Right lobe of liver (tissue), 4 donors: ENCODE measurements at regions not wholly inside any gene's neighbourhood (a gene's known extent, or its start where the extent isn't known, plus 50 kb on each side); places are given as distances from the start of the nearest gene placed in this dataset.

Source experiments
- POLR2A ChIP-seq: fragments of 450-650 bp; IDR thresholded peaks from one replicate; pipeline ENCODE4 v1.6.1; 2017; ENCODE audit warnings: antibody characterized with exemption, mild to moderate bottlenecking
- TF ChIP-seq, protein P1 (sequence below), 4 donors: fragments of 200-600 bp in 3 of 4; fragments of 450-650 bp in 1 of 4; IDR thresholded peaks; one replicate each; pipeline versions ENCODE4 v1.5.1 to v1.8.0; 2016 to 2022; ENCODE audit warnings: antibody characterized with exemption in 4 of 4, mild to moderate bottlenecking in 2 of 4
- donor health status: DM: no; HTN: no; CAD: no.
- donor health status: DM: no; HTN: no; CAD: no.
- donor health status: DM: no; HTN: yes; CAD: no.

DNA sequence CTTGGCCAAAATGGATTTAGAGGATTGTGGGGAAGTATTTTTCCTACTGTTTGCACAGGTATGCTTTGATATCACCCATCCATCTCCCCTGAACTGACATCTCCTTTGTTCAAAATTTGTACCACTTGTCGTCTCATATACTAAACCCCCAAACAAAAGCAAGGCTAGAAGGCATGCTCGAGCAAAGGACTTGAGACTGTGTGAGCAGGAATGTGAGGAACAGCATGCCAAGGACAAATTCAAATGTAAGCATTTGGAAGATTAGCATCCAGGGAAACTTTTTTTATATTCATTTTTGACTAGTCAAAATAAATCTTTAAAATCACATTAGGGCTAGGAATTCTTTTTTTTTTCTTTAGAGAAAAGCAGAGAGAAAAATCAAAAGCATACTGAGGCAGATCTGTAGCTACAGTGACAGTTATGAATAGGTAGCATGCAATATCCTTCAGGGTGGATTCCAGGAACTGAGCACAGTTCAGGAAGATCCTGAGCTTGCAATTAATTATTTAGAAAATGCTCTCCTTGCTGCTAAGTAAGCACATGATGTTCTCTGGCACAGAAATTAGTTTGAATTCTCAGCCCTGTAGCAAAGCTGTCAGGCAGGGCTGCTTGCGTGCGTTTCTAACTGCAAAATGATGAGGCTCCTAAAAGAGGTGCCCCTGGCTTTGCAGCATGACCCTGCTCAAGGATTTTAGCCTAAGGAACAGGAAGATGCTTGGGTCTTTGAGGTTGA is 327.7 kb downstream of the LRIG3 start:
- TF ChIP-seq, protein P1, sequence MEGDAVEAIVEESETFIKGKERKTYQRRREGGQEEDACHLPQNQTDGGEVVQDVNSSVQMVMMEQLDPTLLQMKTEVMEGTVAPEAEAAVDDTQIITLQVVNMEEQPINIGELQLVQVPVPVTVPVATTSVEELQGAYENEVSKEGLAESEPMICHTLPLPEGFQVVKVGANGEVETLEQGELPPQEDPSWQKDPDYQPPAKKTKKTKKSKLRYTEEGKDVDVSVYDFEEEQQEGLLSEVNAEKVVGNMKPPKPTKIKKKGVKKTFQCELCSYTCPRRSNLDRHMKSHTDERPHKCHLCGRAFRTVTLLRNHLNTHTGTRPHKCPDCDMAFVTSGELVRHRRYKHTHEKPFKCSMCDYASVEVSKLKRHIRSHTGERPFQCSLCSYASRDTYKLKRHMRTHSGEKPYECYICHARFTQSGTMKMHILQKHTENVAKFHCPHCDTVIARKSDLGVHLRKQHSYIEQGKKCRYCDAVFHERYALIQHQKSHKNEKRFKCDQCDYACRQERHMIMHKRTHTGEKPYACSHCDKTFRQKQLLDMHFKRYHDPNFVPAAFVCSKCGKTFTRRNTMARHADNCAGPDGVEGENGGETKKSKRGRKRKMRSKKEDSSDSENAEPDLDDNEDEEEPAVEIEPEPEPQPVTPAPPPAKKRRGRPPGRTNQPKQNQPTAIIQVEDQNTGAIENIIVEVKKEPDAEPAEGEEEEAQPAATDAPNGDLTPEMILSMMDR (IDR thresholded peaks at IDR 0.05): no peak
- no peak for TF ChIP-seq POLR2A
